Astrocyte (in vitro differentiated cells and primary cell): ENCODE measurements at regions not wholly inside any gene's neighbourhood (a gene's known extent, or its start where the extent isn't known, plus 50 kb on each side); places are given as distances from the start of the nearest gene placed in this dataset.

ENCODE experiments used
- CTCF ChIP-seq: IDR thresholded peaks from 2 replicates; pipeline ENCODE4 v1.5.1; 2011; ENCODE audit warnings: low read depth, mild to moderate bottlenecking, inconsistent platforms, low read length, moderate library complexity; ENCODE audit not compliant: insufficient read depth
- EZH2 ChIP-seq: IDR thresholded peaks from 2 replicates; pipeline ENCODE4 v1.6.1; 2012; ENCODE audit warnings: mild to moderate bottlenecking, low read length, inconsistent platforms; ENCODE audit not compliant: insufficient read depth

- no peak for TF ChIP-seq CTCF
- no peak for TF ChIP-seq EZH2
These were observed 202.2 kb upstream of the ST6GAL2 start for GRCh38 chr2:107088156-107088555.
